ENCODE measurements at regions not wholly inside any gene's neighbourhood (a gene's known extent, or its start where the extent isn't known, plus 50 kb on each side); places are given as distances from the start of the nearest gene placed in this dataset.

- no peak for DNase-seq
Measured at GRCh38 chr1:232555494-232556210, 74.3 kb downstream of the SIPA1L2 start.

GRCh38 chr1:232554409-232554808 is 75.5 kb downstream of the SIPA1L2 start:
- DNase-seq, result no peak

- DNase-seq, result no peak
Measured at GRCh38 chr1:232553809-232554208, 76.1 kb downstream of the SIPA1L2 start.

GRCh38 chr1:232553050-232553754 is 76.7 kb downstream of the SIPA1L2 start:
- no peak for DNase-seq

GRCh38 chr1:232551386-232551785 is 78.5 kb downstream of the SIPA1L2 start:
- DNase-seq, result peak; percentile 21

- no peak for DNase-seq
Measured at GRCh38 chr1:232550007-232550406, 79.9 kb downstream of the SIPA1L2 start.

- peak; percentile 41 for DNase-seq
Measured at GRCh38 chr1:232548691-232549090, 81.2 kb downstream of the SIPA1L2 start.

GRCh38 chr1:232547938-232548484 is 81.9 kb downstream of the SIPA1L2 start:
- peak; percentile 20 for DNase-seq

- no peak for DNase-seq
Measured at GRCh38 chr1:232542633-232543593, 87.0 kb downstream of the SIPA1L2 start.

- no peak for DNase-seq
Measured at GRCh38 chr1:232538943-232539302, 91.0 kb downstream of the SIPA1L2 start.

- no peak for DNase-seq
Measured at GRCh38 chr1:232538224-232538942, 91.5 kb downstream of the SIPA1L2 start.

- DNase-seq, result no peak
Measured at GRCh38 chr1:232534552-232535517, 95.1 kb downstream of the SIPA1L2 start.

GRCh38 chr1:232533328-232533727 is 96.6 kb downstream of the SIPA1L2 start:
- DNase-seq, result no peak

- DNase-seq, result no peak
Measured at GRCh38 chr1:232532901-232533300, 97.0 kb downstream of the SIPA1L2 start.

- DNase-seq, result no peak
Measured at GRCh38 chr1:232531291-232531690, 98.6 kb downstream of the SIPA1L2 start.

- DNase-seq, result no peak
Measured at GRCh38 chr1:232529747-232530146, 100.2 kb downstream of the SIPA1L2 start.

- no peak for DNase-seq
Measured at GRCh38 chr1:232528472-232529089, 101.4 kb downstream of the SIPA1L2 start.

- DNase-seq, result no peak
Measured at GRCh38 chr1:232524056-232524455, 105.9 kb downstream of the SIPA1L2 start.

- no peak for DNase-seq
Measured at GRCh38 chr1:232522189-232522588, 107.7 kb downstream of the SIPA1L2 start.

- DNase-seq, result no peak
Measured at GRCh38 chr1:232521660-232522059, 108.3 kb downstream of the SIPA1L2 start.

- DNase-seq, result no peak
Measured at GRCh38 chr1:232519186-232519585, 110.7 kb downstream of the SIPA1L2 start.

Measured in retina (tissue), 1 donor.